IMR-90 (cell line): ENCODE measurements at regions not wholly inside any gene's neighbourhood (a gene's known extent, or its start where the extent isn't known, plus 50 kb on each side); places are given as distances from the start of the nearest gene placed in this dataset.

Source experiments
- ATAC-seq: fragments of 200-7000 bp; cut with Tn5 transposase; 2 replicates; pipeline ENCODE4 v1.9.1; 2020; ENCODE audit warnings: low read depth, mild to moderate bottlenecking, moderate library complexity
- BruUV-seq: library from RNA; stranded (reverse); fragments of 400-500 nt; replicated peaks from 2 replicates; lab custom pipeline; 2021; lab: Mats Ljungman, UMichigan
- CTCF ChIA-PET: fragments of 300-600 bp; formaldehyde crosslinking; extraction: SDS; loops from one replicate; lab custom pipeline; 2021; ENCODE audit warnings: antibody characterized with exemption; lab: Yijun Ruan, JAX
- POLR2A ChIA-PET: fragments of 300-600 bp; sonication (Branson Sonifier 250); formaldehyde crosslinking; loops from one replicate; lab custom pipeline; 2022; ENCODE audit warnings: antibody characterized with exemption; ENCODE audit not compliant: unreplicated experiment; lab: Charles Lee
- DNase-seq: peaks from one replicate; pipeline ENCODE4 v3.0.0; 2013
- H2AFZ ChIP-seq: replicated peaks from 2 replicates; pipeline ENCODE3; 2013; ENCODE audit warnings: low read length, mild to moderate bottlenecking; ENCODE audit not compliant: poor library complexity
- H2AK5ac ChIP-seq: 2 replicates; pipeline ENCODE4 v1.6.1; 2013; ENCODE audit warnings: low read depth, low read length, inconsistent platforms
- H2AK9ac ChIP-seq: replicated peaks from 2 replicates; pipeline ENCODE3; 2013; ENCODE audit warnings: mild to moderate bottlenecking, low read depth, low read length, moderate library complexity; ENCODE audit not compliant: poor library complexity
- H2BK120ac ChIP-seq: 2 replicates; pipeline ENCODE4 v1.6.1; 2013; ENCODE audit warnings: low read depth, low read length, inconsistent platforms
- H2BK15ac ChIP-seq: 3 replicates; pipeline ENCODE4 v1.6.1; 2013; ENCODE audit warnings: low read depth, low read length, inconsistent platforms
- H2BK20ac ChIP-seq: 2 replicates; pipeline ENCODE4 v1.6.1; 2013; ENCODE audit warnings: low read depth, mild to moderate bottlenecking, inconsistent platforms, low read length, moderate library complexity
- H2BK5ac ChIP-seq: 2 replicates; pipeline ENCODE4 v1.6.1; 2013; ENCODE audit warnings: mild to moderate bottlenecking, low read depth, low read length, inconsistent platforms; ENCODE audit not compliant: poor library complexity, severe bottlenecking
- H3K14ac ChIP-seq: replicated peaks from 2 replicates; pipeline ENCODE4 v1.6.1; 2013; ENCODE audit warnings: low read depth, low read length, inconsistent platforms
- H3K18ac ChIP-seq: 2 replicates; pipeline ENCODE4 v1.6.1; 2013; ENCODE audit warnings: low read depth, low read length, control low read depth
- H3K23ac ChIP-seq: 2 replicates; pipeline ENCODE4 v1.6.1; 2013; ENCODE audit warnings: low read depth, low read length, inconsistent platforms
- H3K27ac ChIP-seq: 2 replicates; pipeline ENCODE4 v1.5.1; 2013; ENCODE audit warnings: mild to moderate bottlenecking, control low read depth, low read length; ENCODE audit not compliant: insufficient read depth
- H3K27me3 ChIP-seq: 2 replicates; pipeline ENCODE4 v1.6.1; 2013; ENCODE audit warnings: low read length; ENCODE audit not compliant: control insufficient read depth, insufficient read depth
- H3K36me3 ChIP-seq: 2 replicates; pipeline ENCODE4 v1.6.1; 2013; ENCODE audit warnings: low read length, mixed read lengths; ENCODE audit not compliant: control insufficient read depth, insufficient read depth
- H3K4ac ChIP-seq: 2 replicates; pipeline ENCODE4 v1.6.1; 2013; ENCODE audit warnings: low read depth, low read length, inconsistent platforms
- H3K4me1 ChIP-seq: 2 replicates; pipeline ENCODE4 v1.6.1; 2013; ENCODE audit warnings: low read length, mixed read lengths; ENCODE audit not compliant: control insufficient read depth, insufficient read depth
- H3K4me2 ChIP-seq: 2 replicates; pipeline ENCODE4 v1.6.1; 2013; ENCODE audit warnings: low read depth, mild to moderate bottlenecking, control low read depth, low read length, moderate library complexity
- H3K4me3 ChIP-seq: 2 replicates; pipeline ENCODE4 v1.5.1; 2013; ENCODE audit warnings: low read depth, mild to moderate bottlenecking, control low read depth, low read length, moderate library complexity; ENCODE audit not compliant: insufficient read depth
- H3K56ac ChIP-seq: 2 replicates; pipeline ENCODE4 v1.6.1; 2013; ENCODE audit warnings: low read length, inconsistent platforms; ENCODE audit not compliant: insufficient read depth; ENCODE audit errors: extremely low read depth
- H3K79me1 ChIP-seq, 2 experiments: 2 replicates each; pipeline ENCODE4 v1.6.1; 2013; ENCODE audit warnings: low read length in 2 of 2, inconsistent platforms in 1 of 2, low read depth in 1 of 2
- H3K9ac ChIP-seq: 2 replicates; pipeline ENCODE4 v1.6.1; 2013; ENCODE audit warnings: low read depth, low read length, control low read depth
- H3K9me1 ChIP-seq: 2 replicates; pipeline ENCODE4 v1.6.1; 2013; ENCODE audit warnings: low read length, inconsistent platforms; ENCODE audit not compliant: insufficient read depth
- H3K9me3 ChIP-seq: 2 replicates; pipeline ENCODE4 v1.6.1; 2013; ENCODE audit warnings: low read length; ENCODE audit not compliant: control insufficient read depth, insufficient read depth
- H4K20me1 ChIP-seq: 2 replicates; pipeline ENCODE4 v1.6.1; 2013; ENCODE audit warnings: low read length, inconsistent platforms; ENCODE audit not compliant: insufficient read depth
- H4K5ac ChIP-seq: 2 replicates; pipeline ENCODE4 v1.6.1; 2013; ENCODE audit warnings: mild to moderate bottlenecking, low read depth, low read length, control low read depth
- H4K8ac ChIP-seq, 2 experiments: 2 replicates each; pipeline ENCODE4 v1.6.1; 2013; ENCODE audit warnings: low read depth in 2 of 2, low read length in 2 of 2, control low read depth in 1 of 2, inconsistent platforms in 1 of 2
- H4K91ac ChIP-seq: 2 replicates; pipeline ENCODE4 v1.6.1; 2013; ENCODE audit warnings: low read depth, low read length, inconsistent platforms; ENCODE audit not compliant: insufficient read depth
- FOS ChIP-seq: fragments of 150-350 bp; IDR thresholded peaks from 2 replicates; pipeline ENCODE4 v1.6.1; 2016; ENCODE audit warnings: low read depth, low read length
- MXI1 ChIP-seq: IDR thresholded peaks from 2 replicates; pipeline ENCODE4 v1.6.1; 2012; ENCODE audit warnings: low read depth, mild to moderate bottlenecking, low read length, moderate library complexity, borderline replicate concordance
- WGBS, 2 experiments: methylation state at CpG; one replicate each; pipeline versions ENCODE4 v1.1.5 to v1.1.7; 2013; ENCODE audit warnings: missing lambda C conversion rate in 2 of 2; ENCODE audit not compliant: insufficient read length in 1 of 2; ENCODE audit errors: extremely low coverage in 2 of 2; 5-methylcytosine and 5-hydroxymethylcytosine counted together
- dilution Hi-C: fragments of 300-500 bp; cut with HindIII; formaldehyde crosslinking; loops from one replicate; pipeline ENCODE4 v1.14.3; 2018; ENCODE audit warnings: low sequenced_read_pairs; ENCODE audit not compliant: unreplicated experiment
- in situ Hi-C: fragments of 300-500 bp; cut with MboI; formaldehyde crosslinking; loops from 3 replicates; pipeline ENCODE4 v1.14.3; 2019; ENCODE audit warnings: low sequenced_read_pairs, inconsistent platforms, mixed read lengths
- intact Hi-C: fragments of 100-400 bp; cut with micrococcal nuclease; formaldehyde crosslinking; loops from 2 replicates; pipeline ENCODE4 v1.10.0; 2022

DNA sequence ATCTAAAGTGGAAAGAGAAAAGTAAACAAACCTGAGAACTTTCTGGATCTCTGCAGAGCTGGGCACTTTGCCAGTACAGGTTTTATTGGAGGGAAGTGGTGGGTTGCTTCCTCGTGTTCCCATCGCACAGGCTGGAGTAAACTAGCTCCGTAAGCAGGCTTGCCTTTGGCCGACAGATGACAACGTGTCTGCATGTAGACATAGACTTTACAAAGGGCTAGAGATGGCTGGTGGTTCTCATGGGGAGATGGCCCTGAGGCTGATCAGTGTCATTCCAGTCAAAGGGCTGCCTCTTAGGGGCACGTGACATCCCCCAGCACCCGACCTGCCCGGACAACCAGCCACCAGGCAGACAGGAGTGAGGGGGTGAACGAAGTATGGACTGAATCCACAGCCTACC lies 98.8 kb downstream of the YTHDF1 start:
- no peak overlapping the region for H4K5ac ChIP-seq
- DNase-seq (no peak), ATAC-seq (no peak)
- no peak overlapping the region for H2AFZ ChIP-seq
- no peak overlapping the region for H3K4me3 ChIP-seq
- no peak overlapping the region for H3K14ac ChIP-seq
- dilution Hi-C loops (no loop called here), intact Hi-C loops (no loop called here), in situ Hi-C loops (no loop called here)
- no TSS peak for BruUV-seq
- peaks cover 14% of the 10 kb centered on the region; the same call in 1 of the 2 replicates for H3K27me3 ChIP-seq
- no peak overlapping the region for H3K4me2 ChIP-seq
- no peak overlapping the region for H2BK5ac ChIP-seq
- no peak overlapping the region for H2BK20ac ChIP-seq
- no peaks in the 10 kb centered on the region for H3K36me3 ChIP-seq
- no peak overlapping the region for H2BK120ac ChIP-seq
- no peaks in the 10 kb centered on the region for H4K20me1 ChIP-seq
- CTCF ChIA-PET: no interaction called here
- H3K79me1 ChIP-seq: no peaks in the 10 kb centered on the region
- no peaks in the 10 kb centered on the region for H3K9me3 ChIP-seq
- POLR2A ChIA-PET: no interaction called here
- no peak overlapping the region for H3K23ac ChIP-seq
- no peak overlapping the region for H3K4ac ChIP-seq
- H2AK5ac ChIP-seq: no peak overlapping the region
- no peak overlapping the region for H2BK15ac ChIP-seq
- no peak overlapping the region for H3K9ac ChIP-seq
- no peak overlapping the region for H4K91ac ChIP-seq
- TF ChIP-seq FOS (no peak), MXI1 (no peak)
- H4K8ac ChIP-seq: no peak overlapping the region
- 33% methylated on average over 2 of the region's 9 CpGs; no CpG with 5 or more reads in 1 of the 2 experiments for WGBS, 2 experiments
- H3K18ac ChIP-seq: no peak overlapping the region
- H3K4me1 ChIP-seq: no peaks in the 10 kb centered on the region
- no peak overlapping the region for H3K27ac ChIP-seq
- H3K9me1 ChIP-seq: no peaks in the 10 kb centered on the region
- no peak overlapping the region for H3K56ac ChIP-seq
- H2AK9ac ChIP-seq: no peak overlapping the region
